Liver (tissue), 8 donors: ENCODE measurements at regions not wholly inside any gene's neighbourhood (a gene's known extent, or its start where the extent isn't known, plus 50 kb on each side); places are given as distances from the start of the nearest gene placed in this dataset.

Experiments
- DNase-seq: peaks from one replicate; pipeline ENCODE4 v3.0.0-alpha.2; 2017; ENCODE audit warnings: low spot score
- H3K27ac ChIP-seq, 2 donors: one replicate each; pipeline ENCODE4 v1.7.0; 2013; ENCODE audit warnings: inconsistent platforms in 2 of 2, low read length in 2 of 2, control low read depth in 1 of 2, low read depth in 1 of 2, mild to moderate bottlenecking in 1 of 2
- H3K27me3 ChIP-seq, 4 donors: one replicate each; pipeline versions ENCODE4 v1.6.1 to v1.7.0; 2013; ENCODE audit warnings: low read length in 3 of 4, inconsistent platforms in 1 of 4, mild to moderate bottlenecking in 1 of 4, moderate library complexity in 1 of 4; ENCODE audit not compliant: control insufficient read depth in 4 of 4, insufficient read depth in 4 of 4
- H3K36me3 ChIP-seq, 4 donors: one replicate each; pipeline versions ENCODE4 v1.6.1 to v1.7.0; 2013; ENCODE audit warnings: low read length in 3 of 4, mild to moderate bottlenecking in 3 of 4, low read depth in 1 of 4, moderate library complexity in 1 of 4; ENCODE audit not compliant: control insufficient read depth in 4 of 4, insufficient read depth in 3 of 4
- H3K4me1 ChIP-seq, 4 donors: one replicate each; pipeline versions ENCODE4 v1.6.1 to v1.7.0; 2013; ENCODE audit warnings: low read length in 3 of 4, mild to moderate bottlenecking in 3 of 4, moderate library complexity in 1 of 4; ENCODE audit not compliant: control insufficient read depth in 4 of 4, insufficient read depth in 4 of 4
- H3K4me3 ChIP-seq, 3 donors: one replicate each; pipeline versions ENCODE4 v1.6.1 to v1.7.0; 2013; ENCODE audit warnings: low read length in 3 of 3, control low read depth in 1 of 3, low read depth in 1 of 3, mild to moderate bottlenecking in 1 of 3
- H3K9ac ChIP-seq, 2 donors: one replicate each; pipeline ENCODE4 v1.7.0; 2013; ENCODE audit warnings: low read length in 2 of 2, mild to moderate bottlenecking in 2 of 2, moderate library complexity in 2 of 2, control low read depth in 1 of 2, low read depth in 1 of 2
- H3K9me3 ChIP-seq, 4 donors: one replicate each; pipeline versions ENCODE4 v1.6.1 to v1.7.0; 2013; ENCODE audit warnings: low read length in 3 of 4; ENCODE audit not compliant: control insufficient read depth in 4 of 4
- ATF3 ChIP-seq: IDR thresholded peaks from 2 replicates; pipeline ENCODE4 v1.6.1; 2016; ENCODE audit warnings: antibody characterized with exemption
- CTCF ChIP-seq: fragments of 150-350 bp; IDR thresholded peaks from 2 replicates; pipeline ENCODE4 v1.5.1; 2017; ENCODE audit warnings: improper control_type of control experiment, low read depth, low read length; ENCODE audit not compliant: missing input control
- EGR1 ChIP-seq, 2 donors: IDR thresholded peaks; 2 replicates each; pipeline ENCODE4 v1.6.1; 2016 to 2018; ENCODE audit warnings: antibody characterized with exemption in 2 of 2, low read depth in 2 of 2
- FOXA1 ChIP-seq: IDR thresholded peaks from 2 replicates; pipeline ENCODE4 v1.6.1; 2016; ENCODE audit warnings: antibody characterized with exemption
- FOXA2 ChIP-seq: IDR thresholded peaks from 2 replicates; pipeline ENCODE4 v1.6.1; 2016; ENCODE audit warnings: antibody characterized with exemption
- GABPA ChIP-seq, 2 donors: IDR thresholded peaks in 1 of 2; conservative IDR thresholded peaks in 1 of 2; 2 replicates each; pipeline ENCODE4 v1.6.1; 2016; ENCODE audit warnings: antibody characterized with exemption in 2 of 2, mild to moderate bottlenecking in 1 of 2, moderate library complexity in 1 of 2
- HNF4A ChIP-seq, 2 donors: conservative IDR thresholded peaks; 2 replicates each; pipeline ENCODE4 v1.6.1; 2016; ENCODE audit warnings: antibody characterized with exemption in 2 of 2, mild to moderate bottlenecking in 2 of 2
- HNF4G ChIP-seq: IDR thresholded peaks from 2 replicates; pipeline ENCODE4 v1.6.1; 2016; ENCODE audit warnings: antibody characterized with exemption
- JUND ChIP-seq, 2 donors: IDR thresholded peaks; 2 replicates each; pipeline ENCODE4 v1.6.1; 2016; ENCODE audit warnings: antibody characterized with exemption in 2 of 2
- MAX ChIP-seq: IDR thresholded peaks from 2 replicates; pipeline ENCODE4 v1.6.1; 2016; ENCODE audit warnings: antibody characterized with exemption
- NR2F2 ChIP-seq: IDR thresholded peaks from 2 replicates; pipeline ENCODE4 v1.6.1; 2016; ENCODE audit warnings: antibody characterized with exemption
- RAD21 ChIP-seq, 2 donors: IDR thresholded peaks; 2 replicates each; pipeline ENCODE4 v1.6.1; 2016; ENCODE audit warnings: antibody characterized with exemption in 2 of 2, mild to moderate bottlenecking in 2 of 2
- REST ChIP-seq: IDR thresholded peaks from 2 replicates; pipeline ENCODE4 v1.6.1; 2016; ENCODE audit warnings: antibody characterized with exemption, mild to moderate bottlenecking
- RXRA ChIP-seq, 2 donors: IDR thresholded peaks; 2 replicates each; pipeline ENCODE4 v1.6.1; 2017 to 2018; ENCODE audit warnings: antibody characterized with exemption in 2 of 2, mild to moderate bottlenecking in 1 of 2
- SP1 ChIP-seq: IDR thresholded peaks from 2 replicates; pipeline ENCODE4 v1.6.1; 2018; ENCODE audit warnings: antibody characterized with exemption, mild to moderate bottlenecking
- TAF1 ChIP-seq: conservative IDR thresholded peaks from 2 replicates; pipeline ENCODE4 v1.6.1; 2016; ENCODE audit warnings: antibody characterized with exemption, mild to moderate bottlenecking
- YY1 ChIP-seq: IDR thresholded peaks from 2 replicates; pipeline ENCODE4 v1.6.1; 2016; ENCODE audit warnings: antibody characterized with exemption, mild to moderate bottlenecking
- ZBTB33 ChIP-seq: IDR thresholded peaks from 2 replicates; pipeline ENCODE4 v1.6.1; 2016; ENCODE audit warnings: antibody characterized with exemption
- WGBS: extraction: QIAGEN DNeasy Blood & Tissue Kit; methylation state at CpG from one replicate; pipeline ENCODE4 v1.1.7; 2013; 5-methylcytosine and 5-hydroxymethylcytosine counted together
- donor health status: healthy.
- donor health status: healthy.
- donor health status: healthy.
- donor health status: healthy.
- donor health status: healthy.

- Histone ChIP-seq H3K4me1 (no peaks in the 10 kb centered on the region), H3K27ac (no peak overlapping the region), H3K27me3 (peaks cover 0 to 3% (median 0%) of the 10 kb centered on the region in 4 donors), H3K9me3 (peaks cover 0 to 2% (median 0%) of the 10 kb centered on the region in 4 donors), H3K36me3 (no peaks in the 10 kb centered on the region), H3K9ac (no peak overlapping the region), H3K4me3 (no peak overlapping the region)
- DNase-seq: no peak
- WGBS: 92% methylated on average over 2 of the region's 2 CpGs
- TF ChIP-seq REST (no peak), HNF4G (no peak), SP1 (no peak), ATF3 (no peak), YY1 (no peak), CTCF (no peak), ZBTB33 (no peak), EGR1 (IDR thresholded peaks at IDR 0.05; ENCODE audit: low read depth in 2 of 2) (no peak), NR2F2 (no peak), JUND (IDR thresholded peaks at IDR 0.05) (no peak), FOXA1 (no peak), MAX (no peak), TAF1 (no peak), FOXA2 (no peak), GABPA (IDR thresholded peaks at IDR 0.05 in 1 of 2, conservative IDR thresholded peaks at IDR 0.05 in 1 of 2) (no peak), HNF4A (conservative IDR thresholded peaks at IDR 0.05) (no peak), RAD21 (IDR thresholded peaks at IDR 0.05) (no peak)
Measured at GRCh38 chr1:185515696-185516095, 198.7 kb upstream of the IVNS1ABP start.

GRCh38 chr1:185514311-185514710 is 197.3 kb upstream of the IVNS1ABP start:
- no peak overlapping the region for H3K9ac ChIP-seq
- DNase-seq: no peak
- H3K4me3 ChIP-seq: no peak overlapping the region
- no peaks in the 10 kb centered on the region for H3K27me3 ChIP-seq
- H3K27ac ChIP-seq: no peak overlapping the region
- H3K4me1 ChIP-seq: no peaks in the 10 kb centered on the region
- peaks cover 0 to 2% (median 0%) of the 10 kb centered on the region in 4 donors for H3K9me3 ChIP-seq
- H3K36me3 ChIP-seq: no peaks in the 10 kb centered on the region
- no peak for TF ChIP-seq YY1
- no peak for TF ChIP-seq MAX
- TF ChIP-seq TAF1: no peak
- TF ChIP-seq ATF3: no peak
- TF ChIP-seq GABPA (IDR thresholded peaks at IDR 0.05 in 1 of 2, conservative IDR thresholded peaks at IDR 0.05 in 1 of 2): no peak
- TF ChIP-seq EGR1 (IDR thresholded peaks at IDR 0.05; ENCODE audit: low read depth in 2 of 2): no peak
- no peak for TF ChIP-seq REST
- TF ChIP-seq ZBTB33: no peak
- TF ChIP-seq JUND (IDR thresholded peaks at IDR 0.05): no peak
- TF ChIP-seq RXRA (IDR thresholded peaks at IDR 0.05): no peak
- no peak for TF ChIP-seq HNF4G
